AG08395 (cell line): ENCODE measurements at regions not wholly inside any gene's neighbourhood (a gene's known extent, or its start where the extent isn't known, plus 50 kb on each side); places are given as distances from the start of the nearest gene placed in this dataset.

Experiments used
- DNase-seq: peaks from one replicate; pipeline ENCODE4 v3.0.0; 2012; ENCODE audit warnings: mixed read lengths, low spot score

- no peak for DNase-seq
These were observed 1384.6 kb downstream of the MRPL39 start for GRCh38 chr21:24222676-24223075.

DNA sequence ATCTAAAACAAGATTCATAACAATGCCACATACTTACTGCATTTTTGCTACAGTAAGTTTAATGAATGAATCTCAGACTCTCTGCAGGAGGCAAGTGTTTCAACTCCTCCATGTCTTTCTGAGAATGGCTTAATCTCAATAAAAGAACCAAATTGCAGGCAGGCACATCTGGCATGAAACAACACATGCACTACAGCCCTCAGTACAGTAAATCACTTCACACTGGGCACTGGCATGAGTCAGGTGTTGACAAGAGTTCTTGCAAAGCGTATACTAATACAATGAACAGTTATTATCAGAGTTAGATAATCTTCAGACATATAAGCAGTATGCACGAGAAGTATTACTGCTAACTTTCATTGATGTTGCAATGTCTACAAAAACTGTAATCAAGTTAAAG is 1386.8 kb downstream of the MRPL39 start:
- no peak for DNase-seq

DNA sequence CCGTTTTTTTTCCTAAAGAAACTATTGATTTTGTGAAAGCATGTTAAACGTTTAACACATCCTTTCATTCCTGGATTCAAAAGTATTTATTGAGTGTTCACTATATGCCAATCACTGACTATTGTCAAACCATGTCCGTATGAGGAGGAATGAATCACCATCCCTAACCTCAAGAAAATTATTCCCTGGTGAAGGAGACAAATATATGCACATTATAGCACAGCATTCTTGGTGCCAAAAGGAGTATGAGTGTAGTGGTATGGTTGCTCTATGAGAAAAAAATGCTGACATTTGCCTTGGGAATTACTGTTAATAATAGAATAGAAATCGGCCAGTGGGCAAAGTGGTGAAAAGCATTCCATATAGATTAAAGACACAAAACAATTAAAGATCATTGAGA is 1390.1 kb downstream of the MRPL39 start:
- DNase-seq: no peak

- DNase-seq: no peak
These were observed 1397.2 kb downstream of the MRPL39 start for GRCh38 chr21:24210130-24210529.

- DNase-seq: no peak
These were observed 1398.6 kb downstream of the MRPL39 start for GRCh38 chr21:24208562-24209260.

GRCh38 chr21:24205319-24205718 is 1402.0 kb downstream of the MRPL39 start:
- DNase-seq: no peak

GRCh38 chr21:24204641-24205040 is 1402.6 kb downstream of the MRPL39 start:
- DNase-seq: no peak

DNA sequence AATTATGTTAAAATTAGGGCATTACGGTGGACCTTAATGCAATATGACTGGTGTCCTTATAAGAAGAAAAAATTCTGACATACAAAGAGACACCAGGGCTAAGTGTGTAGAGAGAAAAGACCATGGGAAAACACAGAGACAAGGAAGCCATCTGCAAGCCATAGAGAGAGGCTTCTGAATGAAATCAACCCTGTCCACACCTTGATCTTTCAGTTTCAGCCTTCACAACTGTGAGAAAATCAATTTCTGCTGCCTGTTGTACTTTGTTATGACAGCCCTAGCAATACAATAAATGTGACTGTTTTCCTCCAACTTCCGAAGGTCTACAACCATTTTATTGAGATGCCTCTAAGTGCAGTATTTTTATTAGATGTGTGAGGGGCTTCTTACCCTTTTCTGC is 1407.2 kb downstream of the MRPL39 start:
- DNase-seq: no peak

DNA sequence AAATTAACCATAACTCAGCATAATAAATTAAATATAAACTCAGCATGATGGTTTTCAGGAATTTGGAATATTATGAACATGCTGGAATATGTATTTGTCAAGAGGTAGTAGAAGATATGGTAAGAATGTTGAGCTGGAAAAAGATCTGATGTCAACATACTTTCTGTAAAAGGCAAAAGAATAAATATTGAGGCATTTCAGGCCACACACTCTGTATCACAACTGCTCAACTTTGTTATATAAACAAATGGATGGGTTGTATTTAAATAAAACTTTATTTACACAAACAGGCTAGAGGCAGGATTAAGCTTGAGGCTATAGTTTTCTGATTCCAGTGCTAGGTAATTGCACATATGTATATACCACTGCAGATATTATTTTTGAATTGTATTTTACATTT is 1409.4 kb downstream of the MRPL39 start:
- DNase-seq: no peak

DNA sequence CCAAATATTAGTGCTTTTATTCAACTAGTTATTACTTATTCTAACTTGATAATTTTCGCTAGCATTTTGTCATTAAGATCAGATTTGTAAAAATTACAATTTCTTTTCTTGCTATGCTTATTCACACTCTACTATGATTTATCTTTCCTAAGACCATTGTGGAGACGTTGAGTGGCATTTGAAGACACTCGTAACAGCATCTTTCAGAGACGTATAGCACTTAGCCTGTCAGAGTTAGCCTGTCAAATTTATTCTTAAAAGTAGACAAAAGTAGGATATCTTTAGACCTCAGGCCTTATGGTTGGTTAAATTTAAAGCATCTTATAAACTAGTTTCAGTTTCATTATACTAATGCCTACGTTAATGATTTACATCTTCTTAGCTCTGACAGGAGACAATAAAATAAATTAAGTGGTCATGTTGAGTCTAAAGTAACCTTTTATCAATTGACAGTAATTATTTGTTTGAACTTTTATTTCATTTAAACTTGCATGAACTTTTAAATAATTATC is 1410.1 kb downstream of the MRPL39 start:
- DNase-seq: no peak

DNA sequence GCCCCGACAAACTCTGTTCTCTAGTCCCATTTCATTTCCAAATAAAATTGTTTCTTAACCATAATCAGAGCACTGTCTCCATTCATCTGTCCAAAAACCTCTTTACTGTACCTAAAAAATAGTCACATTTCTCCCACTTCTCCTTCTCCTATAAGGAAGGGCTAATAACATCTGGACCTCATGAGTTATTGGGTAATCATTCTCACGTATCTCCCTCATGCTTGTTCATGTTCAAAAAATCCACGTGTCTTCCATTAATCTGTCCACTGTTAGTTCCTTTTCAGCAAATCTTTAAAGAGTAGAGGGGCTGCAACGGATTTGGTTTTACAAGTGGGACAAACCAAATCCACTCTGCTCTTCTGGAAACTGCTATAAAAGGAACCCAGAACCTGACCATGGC is 1418.8 kb downstream of the MRPL39 start:
- no peak for DNase-seq

DNA sequence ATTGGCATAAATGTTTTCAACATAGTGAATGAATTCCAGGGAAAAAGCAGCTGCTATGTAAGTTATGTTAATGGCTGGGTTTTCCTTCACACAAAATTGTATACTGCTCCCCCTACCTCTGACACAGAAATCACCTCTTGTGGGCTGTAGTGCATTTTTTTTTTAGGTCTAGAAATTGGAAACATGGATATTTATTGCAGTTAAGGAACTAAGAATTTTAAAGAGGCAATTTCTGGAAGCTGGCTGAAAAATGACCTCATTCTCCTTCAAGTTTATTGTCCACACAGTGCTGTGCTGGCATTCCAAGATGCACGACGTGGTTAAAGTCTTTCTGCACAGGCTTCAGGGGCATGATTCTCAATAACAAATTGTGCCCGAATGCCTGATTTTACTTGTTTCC is 1424.2 kb downstream of the MRPL39 start:
- no peak for DNase-seq

DNA sequence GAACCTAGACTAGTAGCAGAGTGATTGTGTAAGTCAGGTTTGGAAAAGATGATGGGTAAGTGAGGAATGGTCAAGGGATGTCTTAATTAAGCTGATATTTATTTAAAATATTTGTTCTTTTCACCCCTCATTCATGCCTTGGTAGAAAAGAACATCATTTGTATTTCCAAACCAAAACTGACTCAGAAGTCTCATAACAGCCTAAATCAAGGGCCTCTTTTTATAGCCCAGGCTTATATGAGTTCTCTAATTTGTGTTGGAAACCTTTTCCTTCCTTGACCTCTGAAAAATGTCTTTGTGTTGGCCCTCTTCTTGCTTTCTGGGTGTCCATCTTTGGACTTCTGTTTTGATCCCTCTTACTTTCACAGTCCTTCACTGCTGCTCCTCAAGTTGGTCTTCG is 1428.2 kb downstream of the MRPL39 start:
- no peak for DNase-seq

GRCh38 chr21:24175106-24175505 is 1432.2 kb downstream of the MRPL39 start:
- DNase-seq: no peak

DNA sequence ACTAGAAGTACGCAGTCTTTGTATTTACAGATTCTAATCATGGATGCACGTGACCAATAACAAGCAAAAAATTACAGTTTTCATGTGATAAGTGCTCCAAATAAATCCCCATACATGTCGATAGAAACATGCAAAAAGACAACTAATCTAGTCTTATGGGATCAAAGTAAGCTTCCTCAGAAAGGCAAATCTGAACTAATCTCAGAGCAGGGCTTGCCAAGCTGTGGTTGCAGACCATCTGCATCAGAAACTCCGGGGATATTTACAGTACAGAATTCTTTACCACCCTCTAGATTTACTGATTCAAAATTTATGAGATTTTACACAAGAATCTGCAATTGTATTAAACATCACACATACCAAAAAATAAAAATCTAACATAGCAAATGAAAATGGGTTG is 1435.5 kb downstream of the MRPL39 start:
- no peak for DNase-seq

- no peak for DNase-seq
These were observed 1443.7 kb downstream of the MRPL39 start for GRCh38 chr21:24163539-24163938.

DNA sequence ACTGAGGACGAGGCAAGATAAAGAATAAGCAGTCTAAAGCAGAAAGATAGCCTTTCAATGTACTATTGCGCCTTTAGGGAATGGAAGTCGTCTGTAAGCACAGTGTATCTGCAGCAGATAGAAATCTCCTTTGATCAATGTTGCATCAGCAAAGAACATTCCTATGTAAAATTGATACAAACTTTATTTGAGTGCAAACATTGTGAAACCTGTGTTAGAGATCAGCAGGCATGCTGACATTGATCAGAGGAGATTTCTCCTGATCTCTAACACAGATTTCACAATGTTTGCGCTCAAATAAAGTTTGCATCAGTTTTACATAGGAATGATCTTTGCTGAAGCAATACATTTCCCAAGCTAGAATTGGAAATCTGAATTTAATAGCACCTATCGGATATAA is 1446.8 kb downstream of the MRPL39 start:
- no peak for DNase-seq

- no peak for DNase-seq
These were observed 1454.1 kb downstream of the MRPL39 start for GRCh38 chr21:24153137-24153536.

- DNase-seq: no peak
These were observed 1456.5 kb downstream of the MRPL39 start for GRCh38 chr21:24150753-24151152.

DNA sequence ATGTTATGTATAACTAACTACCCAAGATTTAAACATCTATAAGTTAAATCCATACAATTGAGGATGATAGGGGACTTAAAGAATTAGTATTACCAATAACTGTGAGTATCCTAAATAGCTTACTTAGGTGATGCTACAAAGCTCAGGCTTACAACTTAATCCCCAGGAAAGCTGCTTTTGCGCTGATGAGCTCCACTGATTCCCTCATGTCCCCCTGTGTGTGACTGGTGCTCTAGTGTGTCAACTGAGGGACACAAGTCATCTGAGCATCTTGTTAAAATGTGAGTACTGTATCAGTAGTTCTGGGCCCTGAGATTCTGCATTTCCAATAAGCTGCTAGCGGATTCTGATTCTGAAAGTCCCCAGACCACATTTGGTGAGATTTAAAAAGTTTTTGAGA is 1458.8 kb downstream of the MRPL39 start:
- no peak for DNase-seq

DNA sequence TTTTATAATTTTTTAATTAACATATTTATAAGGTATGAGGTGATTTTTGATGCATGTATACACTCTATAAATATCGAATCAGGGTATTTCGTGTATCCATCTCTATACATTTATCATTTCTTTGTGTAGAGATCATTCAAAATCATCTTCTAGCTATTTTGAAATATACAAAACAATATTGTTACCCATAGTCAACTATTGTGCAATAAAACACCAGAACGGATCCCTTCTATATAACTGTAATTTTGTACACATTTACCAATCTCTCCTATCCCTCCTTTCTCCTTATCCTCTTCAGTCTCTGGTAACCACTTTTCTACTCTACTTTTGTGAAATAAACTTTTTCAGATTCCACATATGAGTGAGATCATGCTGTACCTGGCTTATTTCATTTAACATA is 1459.6 kb downstream of the MRPL39 start:
- DNase-seq: no peak

GRCh38 chr21:24131056-24131455 is 1476.2 kb downstream of the MRPL39 start:
- DNase-seq: no peak

DNA sequence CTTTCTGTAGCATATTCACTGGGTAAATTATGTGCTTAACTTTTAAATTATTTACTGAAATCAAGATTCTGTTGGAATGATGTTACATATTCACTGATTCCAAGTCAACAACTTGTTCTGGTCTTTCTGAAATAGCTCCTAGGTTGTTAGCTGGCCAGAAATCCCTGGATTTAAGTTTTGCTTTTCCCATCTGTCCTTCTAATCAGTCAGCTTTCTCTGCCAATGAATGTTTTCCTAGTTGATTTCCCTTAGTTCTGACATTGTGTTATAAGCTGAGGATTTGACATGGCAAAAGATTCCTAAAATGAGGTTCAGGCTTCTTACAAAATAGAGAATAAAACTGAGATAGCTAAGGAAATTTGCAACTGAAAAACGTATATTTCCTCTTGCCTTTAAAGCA is 1479.6 kb downstream of the MRPL39 start:
- no peak for DNase-seq

DNA sequence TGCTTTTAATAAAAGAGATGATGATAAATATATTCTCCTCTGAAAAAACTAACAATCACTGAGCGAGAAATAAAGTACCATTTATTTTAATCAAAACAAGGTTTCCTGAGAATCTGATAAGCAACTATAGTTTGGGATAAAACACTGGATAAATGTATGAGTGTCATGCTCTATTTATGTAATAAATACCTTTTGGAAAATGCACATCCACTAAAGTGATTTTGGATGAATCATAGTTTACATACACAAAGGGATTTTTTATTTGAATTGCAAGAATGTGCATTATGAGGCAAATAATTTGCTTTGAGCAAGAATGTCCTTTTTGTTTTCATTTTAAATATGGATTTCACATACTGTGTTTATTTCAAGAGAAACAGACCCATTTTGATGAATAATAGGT is 1483.5 kb downstream of the MRPL39 start:
- DNase-seq: no peak
